NCI-H345 treated with DMSO at 0.1 percent for 48 hours (cell line): ENCODE measurements at regions not wholly inside any gene's neighbourhood (a gene's known extent, or its start where the extent isn't known, plus 50 kb on each side); places are given as distances from the start of the nearest gene placed in this dataset.

Experiments
- DNase-seq: peaks from one replicate; lab custom pipeline; 2025; ENCODE audit not compliant: unreplicated experiment; lab: John Stamatoyannopoulos, UW

DNA sequence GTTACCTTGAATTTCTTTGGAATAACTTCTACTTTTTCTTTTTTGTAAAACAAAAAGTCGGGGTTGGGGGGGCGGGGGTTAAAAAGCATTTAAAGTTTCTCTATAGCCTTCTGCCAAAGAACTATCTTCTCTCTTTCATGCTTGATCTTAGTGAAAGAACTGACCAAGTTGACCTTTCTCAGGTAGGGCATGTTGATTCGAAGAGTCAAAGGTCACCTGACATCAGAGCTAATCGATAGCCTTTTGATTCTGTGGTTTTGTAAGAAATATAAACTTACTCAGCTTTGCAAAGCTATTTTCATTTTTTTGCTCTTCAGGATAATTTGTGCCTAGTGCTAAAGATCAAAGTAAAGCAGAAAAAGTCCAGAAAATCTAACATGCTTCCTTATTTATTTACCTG lies 181.5 kb downstream of the IRS2 start:
- DNase-seq = no peak

GRCh38 chr13:109602356-109602755 lies 184.0 kb downstream of the IRS2 start:
- no peak for DNase-seq

DNA sequence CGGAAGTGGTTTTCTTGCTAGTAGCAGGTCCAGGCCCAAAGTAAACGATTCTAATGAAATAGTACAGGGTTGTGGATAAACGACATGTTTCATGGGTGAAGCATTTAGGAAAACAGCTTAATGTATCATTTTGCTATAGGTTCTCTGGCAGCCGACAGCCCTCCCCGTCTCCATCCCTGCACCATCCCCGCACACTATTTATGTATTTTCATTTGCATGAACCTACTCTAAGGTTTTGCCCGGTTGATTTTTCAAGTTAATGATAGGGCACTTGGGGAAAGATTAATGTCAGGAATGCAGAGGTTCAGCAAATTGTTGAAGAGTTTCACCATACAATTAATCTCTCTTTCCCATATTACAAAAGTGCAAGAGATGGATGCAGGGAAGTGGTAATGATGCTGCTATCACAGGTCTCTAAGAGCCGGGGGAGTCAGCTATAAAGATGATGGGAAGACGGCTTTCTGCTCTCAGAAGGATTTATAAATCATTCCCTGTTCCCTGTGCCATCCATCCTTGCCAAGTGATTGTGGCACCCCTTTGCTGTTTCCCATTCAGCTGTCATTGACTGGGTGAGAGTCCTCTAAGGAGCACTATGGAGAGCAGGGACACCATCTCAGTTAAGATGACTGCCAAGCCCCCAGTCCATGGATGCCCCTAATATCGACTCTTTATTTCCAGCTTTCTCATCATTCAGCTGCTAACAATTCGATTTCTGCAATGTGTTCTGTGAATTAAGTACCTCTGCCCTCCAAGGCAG lies 186.3 kb downstream of the IRS2 start:
- no peak for DNase-seq

GRCh38 chr13:109595471-109595870 lies 190.9 kb downstream of the IRS2 start:
- no peak for DNase-seq

GRCh38 chr13:109593230-109593629 lies 193.2 kb downstream of the IRS2 start:
- DNase-seq = no peak

DNA sequence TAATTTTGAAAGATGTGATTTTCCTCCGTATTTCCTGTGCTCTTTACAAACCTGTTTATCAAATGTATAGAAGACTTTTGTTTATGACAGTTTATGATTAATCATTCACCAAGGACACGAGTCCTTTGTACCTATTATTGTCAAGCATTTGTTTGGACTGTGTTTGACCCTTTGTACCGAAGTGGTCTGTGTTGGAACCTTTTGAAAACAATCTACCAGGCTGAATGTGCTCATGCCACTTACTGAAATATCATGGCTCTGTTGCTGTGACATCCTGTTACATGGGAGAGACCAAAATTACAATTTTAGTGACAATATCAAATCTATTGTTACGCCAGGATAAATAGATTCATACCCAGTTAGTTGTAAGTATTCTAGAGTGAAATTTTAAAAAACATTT lies 193.6 kb downstream of the IRS2 start:
- DNase-seq = no peak

DNA sequence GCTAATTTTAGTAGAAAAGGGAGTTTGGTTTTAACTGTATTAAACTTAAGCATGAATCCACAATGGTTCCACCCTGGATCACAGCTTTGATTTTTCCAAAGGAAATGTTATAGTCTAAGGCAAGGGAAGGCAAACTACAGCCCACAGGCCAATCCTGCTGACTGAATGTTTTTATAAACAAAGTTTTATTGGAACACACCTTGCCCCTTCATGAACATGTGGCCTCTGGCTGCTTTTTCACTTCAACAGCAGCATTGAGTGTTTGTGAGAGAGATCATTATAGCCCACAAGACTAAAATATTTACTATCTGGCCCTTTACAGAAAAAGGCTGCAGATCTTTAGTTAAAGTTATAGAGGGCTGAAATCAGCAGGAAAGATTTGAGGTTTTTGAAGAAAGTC lies 198.7 kb downstream of the IRS2 start:
- no peak for DNase-seq

DNA sequence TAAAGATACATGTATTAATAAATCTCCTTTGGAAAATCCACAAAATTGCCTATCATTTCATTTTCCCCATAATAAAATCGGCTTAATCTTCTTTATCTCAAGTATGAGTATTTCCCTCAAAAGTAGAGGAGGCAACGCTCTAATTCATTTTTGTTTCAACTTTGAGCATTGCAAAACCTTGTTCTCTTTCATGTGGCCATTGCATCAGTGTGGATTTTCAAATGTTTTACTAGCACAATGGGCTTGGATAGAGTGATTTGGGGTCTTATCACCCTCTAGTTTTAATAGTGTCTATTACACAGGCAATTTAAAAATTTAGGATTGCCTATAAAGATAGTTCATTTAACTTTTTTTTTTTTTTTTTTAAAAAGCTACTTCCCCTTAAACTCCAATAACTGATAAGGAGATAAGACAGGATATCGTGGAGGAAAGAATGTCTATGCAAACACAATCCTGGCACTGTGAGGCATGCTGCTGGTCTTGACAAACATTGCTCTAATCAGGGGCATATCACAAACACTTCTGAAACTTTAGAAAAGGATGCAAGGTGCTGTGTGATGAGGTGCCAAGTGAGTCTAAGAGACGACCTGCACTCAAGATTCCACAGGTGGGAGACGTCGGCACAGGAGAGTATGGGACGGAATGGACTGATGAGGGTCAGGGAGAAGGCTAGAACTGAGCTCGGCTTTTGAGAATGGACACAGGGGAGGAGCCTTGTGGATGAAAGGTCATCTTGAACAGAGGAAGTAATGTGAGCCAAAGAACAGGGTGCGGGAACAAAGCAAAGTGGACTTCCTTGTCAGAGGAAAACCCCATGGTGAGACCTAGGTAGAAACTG lies 199.7 kb downstream of the IRS2 start:
- no peak for DNase-seq

GRCh38 chr13:109584844-109585361 lies 201.5 kb downstream of the IRS2 start:
- DNase-seq = no peak

GRCh38 chr13:109577191-109577700 lies 209.1 kb downstream of the IRS2 start:
- no peak for DNase-seq

DNA sequence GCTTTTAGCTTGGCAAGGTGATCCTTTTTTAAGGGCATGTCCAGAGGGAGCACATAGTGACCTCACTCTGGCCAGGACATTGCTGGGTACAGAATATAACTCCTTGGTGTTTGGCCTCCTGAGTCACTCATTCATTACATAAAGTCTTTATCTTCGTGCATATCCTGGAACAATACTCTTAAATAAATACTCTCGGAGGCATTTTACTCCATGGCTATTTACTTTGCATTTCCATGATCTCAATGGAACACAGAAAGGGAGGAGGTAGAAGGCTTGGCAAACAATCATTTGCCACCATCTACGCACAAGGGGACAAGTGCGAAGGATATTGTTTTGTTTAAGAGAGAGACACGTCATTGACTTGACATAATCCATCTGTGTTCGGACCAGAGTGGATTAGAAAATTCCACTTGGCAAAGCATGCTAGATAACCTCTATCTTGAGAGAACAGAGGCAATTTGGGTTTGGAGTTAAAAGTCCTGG lies 210.0 kb downstream of the IRS2 start:
- DNase-seq = peak; percentile 18

- no peak for DNase-seq
Observed at GRCh38 chr13:109575821-109576220, 210.6 kb downstream of the IRS2 start.

GRCh38 chr13:109572389-109572788 lies 214.0 kb downstream of the IRS2 start:
- DNase-seq = no peak

GRCh38 chr13:109569958-109570711 lies 216.2 kb downstream of the IRS2 start:
- no peak for DNase-seq

GRCh38 chr13:109568339-109568818 lies 218.0 kb downstream of the IRS2 start:
- DNase-seq = no peak

- DNase-seq = no peak
Observed at GRCh38 chr13:109567315-109567714, 219.1 kb downstream of the IRS2 start.

GRCh38 chr13:109565877-109566276 lies 220.5 kb downstream of the IRS2 start:
- no peak for DNase-seq

GRCh38 chr13:109548374-109548773 lies 238.0 kb downstream of the IRS2 start:
- no peak for DNase-seq

- no peak for DNase-seq
Observed at GRCh38 chr13:109547942-109548341, 238.4 kb downstream of the IRS2 start.

DNA sequence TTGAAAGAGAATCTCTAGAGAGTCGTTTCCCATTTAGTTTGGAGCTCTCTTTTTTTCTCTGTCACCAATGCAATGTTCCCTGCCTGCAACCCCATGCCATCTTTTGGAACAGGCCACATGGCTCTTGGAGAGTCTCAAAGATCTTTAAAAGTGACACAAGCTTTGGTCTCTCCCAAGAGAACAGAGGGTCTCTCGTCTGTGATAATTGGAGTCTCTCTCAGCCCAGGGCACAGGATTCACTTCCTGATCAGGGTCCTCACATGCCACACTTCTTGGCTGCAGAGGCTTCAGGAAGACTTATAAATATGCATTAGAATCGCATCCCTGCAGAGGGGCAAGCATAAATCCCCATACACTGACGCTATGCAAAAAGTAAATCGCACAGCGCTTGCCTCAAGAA lies 240.5 kb downstream of the IRS2 start:
- DNase-seq = no peak

DNA sequence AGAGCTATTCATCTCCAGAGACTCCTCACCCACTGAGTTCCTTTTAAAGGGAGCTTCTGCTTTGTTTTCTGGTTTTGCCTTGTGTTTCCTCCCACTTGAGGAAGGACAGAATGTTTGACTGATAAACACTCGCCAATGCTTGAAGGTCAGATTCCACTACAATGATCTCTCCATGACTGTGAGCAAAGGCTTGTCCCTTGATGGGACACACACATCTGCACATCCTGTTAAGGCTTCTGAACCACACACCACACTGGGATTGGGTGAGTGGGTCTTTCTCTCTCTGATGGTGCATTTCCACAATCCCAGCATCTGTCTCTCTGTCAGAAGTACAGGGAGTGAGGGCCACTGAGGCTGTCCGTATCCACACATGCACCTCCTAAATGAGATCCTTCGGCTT lies 245.3 kb downstream of the IRS2 start:
- DNase-seq = no peak
